ENCODE measurements at regions not wholly inside any gene's neighbourhood (a gene's known extent, or its start where the extent isn't known, plus 50 kb on each side); places are given as distances from the start of the nearest gene placed in this dataset.

DNA sequence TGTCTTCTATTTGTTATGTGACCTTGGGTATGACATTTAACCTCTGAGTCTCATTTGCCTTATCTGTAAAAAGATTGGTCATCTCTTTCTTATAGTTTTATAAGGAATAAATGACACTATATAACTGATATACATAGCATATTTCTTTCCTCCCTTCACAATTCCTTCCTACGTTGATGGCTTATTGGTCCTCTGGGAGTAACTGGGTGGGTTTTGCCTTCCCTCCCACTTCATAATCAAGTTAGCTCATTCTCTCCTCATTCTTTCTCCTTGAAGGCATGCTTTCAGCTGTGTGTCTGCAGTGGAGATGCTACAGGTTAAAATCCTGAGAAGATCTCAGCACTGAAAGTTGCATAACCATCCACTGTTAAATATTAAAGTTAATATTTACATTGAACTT, 382.4 kb downstream of the TMEM38B start:
- no peak for TF ChIP-seq EZH2 (IDR thresholded peaks at IDR 0.05; ENCODE audit: low read length, unreplicated experiment)
- TF ChIP-seq, protein P1, sequence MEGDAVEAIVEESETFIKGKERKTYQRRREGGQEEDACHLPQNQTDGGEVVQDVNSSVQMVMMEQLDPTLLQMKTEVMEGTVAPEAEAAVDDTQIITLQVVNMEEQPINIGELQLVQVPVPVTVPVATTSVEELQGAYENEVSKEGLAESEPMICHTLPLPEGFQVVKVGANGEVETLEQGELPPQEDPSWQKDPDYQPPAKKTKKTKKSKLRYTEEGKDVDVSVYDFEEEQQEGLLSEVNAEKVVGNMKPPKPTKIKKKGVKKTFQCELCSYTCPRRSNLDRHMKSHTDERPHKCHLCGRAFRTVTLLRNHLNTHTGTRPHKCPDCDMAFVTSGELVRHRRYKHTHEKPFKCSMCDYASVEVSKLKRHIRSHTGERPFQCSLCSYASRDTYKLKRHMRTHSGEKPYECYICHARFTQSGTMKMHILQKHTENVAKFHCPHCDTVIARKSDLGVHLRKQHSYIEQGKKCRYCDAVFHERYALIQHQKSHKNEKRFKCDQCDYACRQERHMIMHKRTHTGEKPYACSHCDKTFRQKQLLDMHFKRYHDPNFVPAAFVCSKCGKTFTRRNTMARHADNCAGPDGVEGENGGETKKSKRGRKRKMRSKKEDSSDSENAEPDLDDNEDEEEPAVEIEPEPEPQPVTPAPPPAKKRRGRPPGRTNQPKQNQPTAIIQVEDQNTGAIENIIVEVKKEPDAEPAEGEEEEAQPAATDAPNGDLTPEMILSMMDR (conservative IDR thresholded peaks at IDR 0.05; ENCODE audit: low read depth, low read length), result no peak
